HEK293 (cell line): ENCODE measurements at regions not wholly inside any gene's neighbourhood (a gene's known extent, or its start where the extent isn't known, plus 50 kb on each side); places are given as distances from the start of the nearest gene placed in this dataset.

Experiments used
- BCL11A ChIP-seq: fragments of 450-650 bp; formaldehyde crosslinking; IDR thresholded peaks from 2 replicates; pipeline ENCODE4 v1.5.1; 2016; ENCODE audit warnings: low read depth, missing biosample characterization, missing genetic modification characterization
- BCL11B ChIP-seq: fragments of 450-650 bp; formaldehyde crosslinking; IDR thresholded peaks from 2 replicates; pipeline ENCODE4 v1.5.1; 2016; ENCODE audit warnings: low read depth, missing biosample characterization, missing genetic modification characterization
- CTCF ChIP-seq: fragments of 450-650 bp; formaldehyde crosslinking; IDR thresholded peaks from 2 replicates; pipeline ENCODE4 v1.5.1; 2016; ENCODE audit warnings: missing biosample characterization, missing genetic modification characterization
- OVOL3 ChIP-seq: fragments of 450-650 bp; formaldehyde crosslinking; IDR thresholded peaks from 2 replicates; pipeline ENCODE4 v1.5.1; 2016; ENCODE audit warnings: missing biosample characterization, missing genetic modification characterization
- ZBTB21 ChIP-seq: fragments of 450-650 bp; formaldehyde crosslinking; IDR thresholded peaks from 2 replicates; pipeline ENCODE4 v1.5.1; 2017; ENCODE audit warnings: missing biosample characterization, missing genetic modification characterization
- ZFP37 ChIP-seq: fragments of 450-650 bp; formaldehyde crosslinking; IDR thresholded peaks from 2 replicates; pipeline ENCODE4 v1.5.1; 2016; ENCODE audit warnings: missing biosample characterization, missing genetic modification characterization
- ZNF37A ChIP-seq: fragments of 450-650 bp; IDR thresholded peaks from 2 replicates; pipeline ENCODE4 v1.5.1; 2018; ENCODE audit warnings: missing biosample characterization, missing genetic modification characterization
- ZNF391 ChIP-seq: fragments of 450-650 bp; formaldehyde crosslinking; IDR thresholded peaks from 2 replicates; pipeline ENCODE4 v1.5.1; 2016; ENCODE audit warnings: low read depth, missing biosample characterization, missing genetic modification characterization, borderline replicate concordance
- ZNF423 ChIP-seq: fragments of 450-650 bp; formaldehyde crosslinking; IDR thresholded peaks from 2 replicates; pipeline ENCODE4 v1.5.1; 2016; ENCODE audit warnings: missing biosample characterization, missing genetic modification characterization
- ZNF830 ChIP-seq: fragments of 450-650 bp; IDR thresholded peaks from 2 replicates; pipeline ENCODE4 v1.5.0; 2018; ENCODE audit warnings: missing biosample characterization, missing genetic modification characterization, low read depth, mild to moderate bottlenecking, moderate library complexity
- ZSCAN23 ChIP-seq: fragments of 450-650 bp; formaldehyde crosslinking; IDR thresholded peaks from 2 replicates; pipeline ENCODE4 v1.5.1; 2016; ENCODE audit warnings: missing biosample characterization, missing genetic modification characterization
- TF ChIP-seq, protein P1 (sequence below): fragments of 450-650 bp; formaldehyde crosslinking; IDR thresholded peaks from 2 replicates; pipeline ENCODE4 v1.5.1; 2016; ENCODE audit warnings: missing biosample characterization, missing genetic modification characterization

- TF ChIP-seq OVOL3 (tag by site-specific recombination) (no peak), CTCF (tag by site-specific recombination) (no peak), ZFP37 (no peak), ZBTB21 (tag by site-specific recombination) (no peak), ZNF423 (tag by site-specific recombination) (no peak), ZNF37A (tag by site-specific recombination) (no peak), BCL11B (tag by site-specific recombination) (no peak), ZNF391 (no peak), ZSCAN23 (tag by site-specific recombination) (no peak), BCL11A (no peak), ZNF830 (tag by site-specific recombination) (no peak)
- TF ChIP-seq, protein P1, sequence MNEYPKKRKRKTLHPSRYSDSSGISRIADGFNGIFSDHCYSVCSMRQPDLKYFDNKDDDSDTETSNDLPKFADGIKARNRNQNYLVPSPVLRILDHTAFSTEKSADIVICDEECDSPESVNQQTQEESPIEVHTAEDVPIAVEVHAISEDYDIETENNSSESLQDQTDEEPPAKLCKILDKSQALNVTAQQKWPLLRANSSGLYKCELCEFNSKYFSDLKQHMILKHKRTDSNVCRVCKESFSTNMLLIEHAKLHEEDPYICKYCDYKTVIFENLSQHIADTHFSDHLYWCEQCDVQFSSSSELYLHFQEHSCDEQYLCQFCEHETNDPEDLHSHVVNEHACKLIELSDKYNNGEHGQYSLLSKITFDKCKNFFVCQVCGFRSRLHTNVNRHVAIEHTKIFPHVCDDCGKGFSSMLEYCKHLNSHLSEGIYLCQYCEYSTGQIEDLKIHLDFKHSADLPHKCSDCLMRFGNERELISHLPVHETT (tag by site-specific recombination): no peak
Observed at GRCh38 chr2:56732946-56733345, 549.2 kb downstream of the CCDC85A start.
